IPS-18a (cell line): ENCODE measurements at regions not wholly inside any gene's neighbourhood (a gene's known extent, or its start where the extent isn't known, plus 50 kb on each side); places are given as distances from the start of the nearest gene placed in this dataset.

Experiments used
- H3K27ac ChIP-seq: one replicate; pipeline ENCODE4 v1.5.1; 2013; ENCODE audit warnings: low read length
- H3K27me3 ChIP-seq: one replicate; pipeline ENCODE4 v1.6.1; 2013; ENCODE audit warnings: mild to moderate bottlenecking, low read length; ENCODE audit not compliant: control insufficient read depth, insufficient read depth
- H3K36me3 ChIP-seq: one replicate; pipeline ENCODE4 v1.6.1; 2013; ENCODE audit warnings: low read depth, low read length; ENCODE audit not compliant: control insufficient read depth
- H3K4me1 ChIP-seq: one replicate; pipeline ENCODE4 v1.6.1; 2013; ENCODE audit warnings: low read depth, low read length; ENCODE audit not compliant: control insufficient read depth
- H3K4me3 ChIP-seq: one replicate; pipeline ENCODE4 v1.5.1; 2013; ENCODE audit warnings: low read length
- H3K9ac ChIP-seq: one replicate; pipeline ENCODE4 v1.6.1; 2013; ENCODE audit warnings: mild to moderate bottlenecking, low read length, moderate library complexity
- H3K9me3 ChIP-seq: one replicate; pipeline ENCODE4 v1.6.1; 2013; ENCODE audit warnings: low read depth, low read length; ENCODE audit not compliant: control insufficient read depth

GRCh38 chr14:65228436-65228835, 126.1 kb upstream of the MAX start:
- Histone ChIP-seq H3K9me3 (no peaks in the 10 kb centered on the region), H3K27me3 (peaks cover 4% of the 10 kb centered on the region), H3K4me3 (no peak overlapping the region), H3K4me1 (peaks cover 30% of the 10 kb centered on the region), H3K36me3 (no peaks in the 10 kb centered on the region), H3K9ac (no peak overlapping the region), H3K27ac (no peak overlapping the region)

- no peak overlapping the region for H3K9ac ChIP-seq
- peak overlapping the region; percentile 23 for H3K4me3 ChIP-seq
- peaks cover 30% of the 10 kb centered on the region for H3K4me1 ChIP-seq
- H3K36me3 ChIP-seq, result no peaks in the 10 kb centered on the region
- no peak overlapping the region for H3K27ac ChIP-seq
- H3K27me3 ChIP-seq, result peaks cover 4% of the 10 kb centered on the region
- H3K9me3 ChIP-seq, result no peaks in the 10 kb centered on the region
These were observed 126.8 kb upstream of the MAX start for GRCh38 chr14:65228956-65229747.

GRCh38 chr14:65229748-65230728, 127.7 kb upstream of the MAX start:
- H3K9ac ChIP-seq, result peak overlapping the region; percentile 26
- H3K4me3 ChIP-seq, result peak overlapping the region; percentile 23

GRCh38 chr14:65231286-65231980, 129.1 kb upstream of the MAX start:
- Histone ChIP-seq H3K36me3 (no peaks in the 10 kb centered on the region), H3K9me3 (no peaks in the 10 kb centered on the region), H3K4me3 (no peak overlapping the region), H3K27me3 (peaks cover 2% of the 10 kb centered on the region), H3K4me1 (peaks cover 16% of the 10 kb centered on the region), H3K9ac (no peak overlapping the region), H3K27ac (no peak overlapping the region)

More at GRCh38 chr14:65229748-65230728, 127.7 kb upstream of the MAX start:
- Histone ChIP-seq H3K27ac (no peak overlapping the region), H3K36me3 (no peaks in the 10 kb centered on the region), H3K4me1 (peaks cover 26% of the 10 kb centered on the region), H3K9me3 (no peaks in the 10 kb centered on the region), H3K27me3 (peaks cover 4% of the 10 kb centered on the region)

- Histone ChIP-seq H3K9me3 (no peaks in the 10 kb centered on the region), H3K4me3 (no peak overlapping the region), H3K27ac (no peak overlapping the region), H3K4me1 (peaks cover 11% of the 10 kb centered on the region), H3K9ac (no peak overlapping the region), H3K36me3 (no peaks in the 10 kb centered on the region), H3K27me3 (no peaks in the 10 kb centered on the region)
These were observed 132.5 kb upstream of the MAX start for GRCh38 chr14:65234752-65235361.

- H3K9ac ChIP-seq, result no peak overlapping the region
- no peaks in the 10 kb centered on the region for H3K36me3 ChIP-seq
- H3K27ac ChIP-seq, result no peak overlapping the region
- H3K9me3 ChIP-seq, result no peaks in the 10 kb centered on the region
- no peaks in the 10 kb centered on the region for H3K27me3 ChIP-seq
- H3K4me1 ChIP-seq, result peaks cover 4% of the 10 kb centered on the region
- no peak overlapping the region for H3K4me3 ChIP-seq
These were observed 134.9 kb upstream of the MAX start for GRCh38 chr14:65237023-65237814.

GRCh38 chr14:65237941-65238340, 135.6 kb upstream of the MAX start:
- H3K27me3 ChIP-seq, result no peaks in the 10 kb centered on the region
- no peaks in the 10 kb centered on the region for H3K9me3 ChIP-seq
- H3K27ac ChIP-seq, result no peak overlapping the region
- no peak overlapping the region for H3K9ac ChIP-seq
- no peaks in the 10 kb centered on the region for H3K36me3 ChIP-seq
- H3K4me1 ChIP-seq, result peaks cover 4% of the 10 kb centered on the region
- no peak overlapping the region for H3K4me3 ChIP-seq

GRCh38 chr14:65238456-65238855, 136.1 kb upstream of the MAX start:
- peaks cover 4% of the 10 kb centered on the region for H3K4me1 ChIP-seq
- H3K27ac ChIP-seq, result no peak overlapping the region
- no peak overlapping the region for H3K9ac ChIP-seq

GRCh38 chr14:65239143-65239937, 137.0 kb upstream of the MAX start:
- H3K9me3 ChIP-seq, result no peaks in the 10 kb centered on the region
- H3K36me3 ChIP-seq, result no peaks in the 10 kb centered on the region
- H3K9ac ChIP-seq, result no peak overlapping the region
- H3K27ac ChIP-seq, result no peak overlapping the region
- peaks cover 4% of the 10 kb centered on the region for H3K4me1 ChIP-seq
- no peak overlapping the region for H3K4me3 ChIP-seq
- no peaks in the 10 kb centered on the region for H3K27me3 ChIP-seq

More at GRCh38 chr14:65238456-65238855, 136.1 kb upstream of the MAX start:
- H3K36me3 ChIP-seq, result no peaks in the 10 kb centered on the region
- H3K27me3 ChIP-seq, result no peaks in the 10 kb centered on the region
- H3K9me3 ChIP-seq, result no peaks in the 10 kb centered on the region
- H3K4me3 ChIP-seq, result no peak overlapping the region

GRCh38 chr14:65239938-65240296, 137.6 kb upstream of the MAX start:
- H3K9me3 ChIP-seq, result no peaks in the 10 kb centered on the region
- peaks cover 4% of the 10 kb centered on the region for H3K4me1 ChIP-seq
- no peak overlapping the region for H3K27ac ChIP-seq
- no peaks in the 10 kb centered on the region for H3K36me3 ChIP-seq
- H3K4me3 ChIP-seq, result no peak overlapping the region
- H3K9ac ChIP-seq, result no peak overlapping the region
- H3K27me3 ChIP-seq, result no peaks in the 10 kb centered on the region
